ENCODE measurements at regions not wholly inside any gene's neighbourhood (a gene's known extent, or its start where the extent isn't known, plus 50 kb on each side); places are given as distances from the start of the nearest gene placed in this dataset.

DNA sequence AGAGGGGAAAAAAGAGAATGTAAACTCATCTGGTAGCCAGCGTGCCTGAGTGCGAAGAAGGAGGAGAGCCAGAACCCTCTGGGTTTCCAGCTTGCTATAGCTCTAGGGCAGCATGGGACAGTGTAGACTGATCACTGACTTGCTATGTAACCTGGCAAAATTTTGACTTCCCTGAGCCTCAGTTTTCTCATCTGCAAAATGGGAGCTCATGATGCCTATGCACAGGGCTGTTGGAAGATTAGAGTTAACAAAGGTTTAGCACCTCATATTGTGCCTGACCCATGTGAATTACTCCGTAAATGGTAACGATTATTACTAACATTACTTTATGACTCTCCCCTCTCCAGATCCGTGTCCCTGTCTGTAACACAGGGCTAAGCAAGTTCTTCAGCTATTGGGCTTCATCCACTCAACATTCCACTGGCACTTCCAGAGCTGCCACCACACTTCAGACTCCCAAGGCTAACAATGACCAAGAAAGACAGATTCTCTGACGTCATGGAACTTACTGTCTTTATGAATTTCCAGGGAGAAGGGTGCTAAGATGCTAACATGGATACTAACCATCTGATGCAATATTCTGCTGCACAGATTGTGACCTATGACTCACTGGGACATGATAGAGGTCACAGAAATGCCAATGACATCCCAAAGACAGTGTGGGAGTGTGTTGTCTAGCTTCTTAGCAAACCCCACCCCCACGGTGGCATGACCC, 195.2 kb downstream of the TRIM29 start (continued):
- TF ChIP-seq HDAC3 (IDR thresholded peaks at IDR 0.05; ENCODE audit: borderline replicate concordance, partially characterized antibody) (no peak), ESRRA (IDR thresholded peaks at IDR 0.05; ENCODE audit: borderline replicate concordance, low read depth) (peak; percentile 79), RBM17 (IDR thresholded peaks at IDR 0.05; ENCODE audit: borderline replicate concordance, low read depth, low read length) (no peak), NRF1 (conservative IDR thresholded peaks at IDR 0.05 in 1 of 2, IDR thresholded peaks at IDR 0.05 in 1 of 2) (no peak), RBM25 (IDR thresholded peaks at IDR 0.05; ENCODE audit: low read depth, low read length, severe bottlenecking) (peak; percentile 72), ELF2 (CRISPR knock-in tag; IDR thresholded peaks at IDR 0.05) (no peak), KLF6 (CRISPR knock-in tag; IDR thresholded peaks at IDR 0.05; ENCODE audit: borderline replicate concordance) (no peak), ZNF561 (CRISPR knock-in tag; conservative IDR thresholded peaks at IDR 0.05) (no peak), EWSR1 (IDR thresholded peaks at IDR 0.05; ENCODE audit: borderline replicate concordance, low read depth, partially characterized antibody) (no peak), HNRNPL (IDR thresholded peaks at IDR 0.05; ENCODE audit: low read depth, low read length) (no peak), CHD2 (IDR thresholded peaks at IDR 0.05; ENCODE audit: low read depth, low read length) (no peak), JUN (IDR thresholded peaks at IDR 0.05; ENCODE audit: borderline replicate concordance, low read depth, low read length) (peak; percentile 58; the same call in 1 of the 2 replicates), JUN (CRISPR knock-in tag; IDR thresholded peaks at IDR 0.05; ENCODE audit: borderline replicate concordance) (no peak), MYC (IDR thresholded peaks at IDR 0.05; ENCODE audit: low read depth, low read length) (no peak), MYC (CRISPR knock-in tag; IDR thresholded peaks at IDR 0.05; ENCODE audit: borderline replicate concordance, low read depth) (no peak), NR2F6 (CRISPR knock-in tag; IDR thresholded peaks at IDR 0.05) (no peak), CCAR2 (IDR thresholded peaks at IDR 0.05; ENCODE audit: low read depth, low read length) (no peak), PHF8 (IDR thresholded peaks at IDR 0.05; ENCODE audit: borderline replicate concordance, low read length) (no peak)
- TF ChIP-seq, protein P1, sequence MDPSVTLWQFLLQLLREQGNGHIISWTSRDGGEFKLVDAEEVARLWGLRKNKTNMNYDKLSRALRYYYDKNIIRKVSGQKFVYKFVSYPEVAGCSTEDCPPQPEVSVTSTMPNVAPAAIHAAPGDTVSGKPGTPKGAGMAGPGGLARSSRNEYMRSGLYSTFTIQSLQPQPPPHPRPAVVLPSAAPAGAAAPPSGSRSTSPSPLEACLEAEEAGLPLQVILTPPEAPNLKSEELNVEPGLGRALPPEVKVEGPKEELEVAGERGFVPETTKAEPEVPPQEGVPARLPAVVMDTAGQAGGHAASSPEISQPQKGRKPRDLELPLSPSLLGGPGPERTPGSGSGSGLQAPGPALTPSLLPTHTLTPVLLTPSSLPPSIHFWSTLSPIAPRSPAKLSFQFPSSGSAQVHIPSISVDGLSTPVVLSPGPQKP (CRISPR knock-in tag; IDR thresholded peaks at IDR 0.05) = no peak
- TF ChIP-seq, protein P2, sequence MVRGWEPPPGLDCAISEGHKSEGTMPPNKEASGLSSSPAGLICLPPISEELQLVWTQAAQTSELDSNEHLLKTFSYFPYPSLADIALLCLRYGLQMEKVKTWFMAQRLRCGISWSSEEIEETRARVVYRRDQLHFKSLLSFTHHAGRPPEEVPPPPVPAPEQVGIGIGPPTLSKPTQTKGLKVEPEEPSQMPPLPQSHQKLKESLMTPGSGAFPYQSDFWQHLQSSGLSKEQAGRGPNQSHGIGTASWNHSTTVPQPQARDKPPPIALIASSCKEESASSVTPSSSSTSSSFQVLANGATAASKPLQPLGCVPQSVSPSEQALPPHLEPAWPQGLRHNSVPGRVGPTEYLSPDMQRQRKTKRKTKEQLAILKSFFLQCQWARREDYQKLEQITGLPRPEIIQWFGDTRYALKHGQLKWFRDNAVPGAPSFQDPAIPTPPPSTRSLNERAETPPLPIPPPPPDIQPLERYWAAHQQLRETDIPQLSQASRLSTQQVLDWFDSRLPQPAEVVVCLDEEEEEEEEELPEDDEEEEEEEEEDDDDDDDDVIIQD (CRISPR knock-in tag; IDR thresholded peaks at IDR 0.05) = no peak
- TF ChIP-seq, protein P3, sequence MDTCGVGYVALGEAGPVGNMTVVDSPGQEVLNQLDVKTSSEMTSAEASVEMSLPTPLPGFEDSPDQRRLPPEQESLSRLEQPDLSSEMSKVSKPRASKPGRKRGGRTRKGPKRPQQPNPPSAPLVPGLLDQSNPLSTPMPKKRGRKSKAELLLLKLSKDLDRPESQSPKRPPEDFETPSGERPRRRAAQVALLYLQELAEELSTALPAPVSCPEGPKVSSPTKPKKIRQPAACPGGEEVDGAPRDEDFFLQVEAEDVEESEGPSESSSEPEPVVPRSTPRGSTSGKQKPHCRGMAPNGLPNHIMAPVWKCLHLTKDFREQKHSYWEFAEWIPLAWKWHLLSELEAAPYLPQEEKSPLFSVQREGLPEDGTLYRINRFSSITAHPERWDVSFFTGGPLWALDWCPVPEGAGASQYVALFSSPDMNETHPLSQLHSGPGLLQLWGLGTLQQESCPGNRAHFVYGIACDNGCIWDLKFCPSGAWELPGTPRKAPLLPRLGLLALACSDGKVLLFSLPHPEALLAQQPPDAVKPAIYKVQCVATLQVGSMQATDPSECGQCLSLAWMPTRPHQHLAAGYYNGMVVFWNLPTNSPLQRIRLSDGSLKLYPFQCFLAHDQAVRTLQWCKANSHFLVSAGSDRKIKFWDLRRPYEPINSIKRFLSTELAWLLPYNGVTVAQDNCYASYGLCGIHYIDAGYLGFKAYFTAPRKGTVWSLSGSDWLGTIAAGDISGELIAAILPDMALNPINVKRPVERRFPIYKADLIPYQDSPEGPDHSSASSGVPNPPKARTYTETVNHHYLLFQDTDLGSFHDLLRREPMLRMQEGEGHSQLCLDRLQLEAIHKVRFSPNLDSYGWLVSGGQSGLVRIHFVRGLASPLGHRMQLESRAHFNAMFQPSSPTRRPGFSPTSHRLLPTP (IDR thresholded peaks at IDR 0.05; ENCODE audit: borderline replicate concordance, extremely low read depth, insufficient read length) = no peak
- TF ChIP-seq, protein P4, sequence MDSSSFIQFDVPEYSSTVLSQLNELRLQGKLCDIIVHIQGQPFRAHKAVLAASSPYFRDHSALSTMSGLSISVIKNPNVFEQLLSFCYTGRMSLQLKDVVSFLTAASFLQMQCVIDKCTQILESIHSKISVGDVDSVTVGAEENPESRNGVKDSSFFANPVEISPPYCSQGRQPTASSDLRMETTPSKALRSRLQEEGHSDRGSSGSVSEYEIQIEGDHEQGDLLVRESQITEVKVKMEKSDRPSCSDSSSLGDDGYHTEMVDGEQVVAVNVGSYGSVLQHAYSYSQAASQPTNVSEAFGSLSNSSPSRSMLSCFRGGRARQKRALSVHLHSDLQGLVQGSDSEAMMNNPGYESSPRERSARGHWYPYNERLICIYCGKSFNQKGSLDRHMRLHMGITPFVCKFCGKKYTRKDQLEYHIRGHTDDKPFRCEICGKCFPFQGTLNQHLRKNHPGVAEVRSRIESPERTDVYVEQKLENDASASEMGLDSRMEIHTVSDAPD (CRISPR knock-in tag; IDR thresholded peaks at IDR 0.05) = no peak

All from K562 (cell line).